Uterus (tissue), 3 donors: ENCODE measurements at regions not wholly inside any gene's neighbourhood (a gene's known extent, or its start where the extent isn't known, plus 50 kb on each side); places are given as distances from the start of the nearest gene placed in this dataset.

Experiments used
- DNase-seq, 2 donors: peaks; one replicate each; pipeline ENCODE4 v3.0.0-alpha.2; 2019 to 2020
- H3K27ac ChIP-seq, 2 donors: fragments of 200-600 bp; sonication (generic); 1 replicate in 1 of 2; 2 replicates in 1 of 2; pipeline ENCODE4 v1.5.1; 2016 to 2018
- H3K27me3 ChIP-seq, 2 donors: fragments of 200-600 bp; sonication (generic); one replicate each; pipeline ENCODE4 v1.5.1; 2018 to 2019; ENCODE audit warnings: control low read depth in 1 of 2
- H3K36me3 ChIP-seq, 2 donors: fragments of 200-600 bp; sonication (generic); one replicate each; pipeline ENCODE4 v1.5.1; 2019; ENCODE audit warnings: control low read depth in 1 of 2
- H3K4me1 ChIP-seq, 2 donors: fragments of 200-600 bp; sonication (generic); one replicate each; pipeline ENCODE4 v1.5.1; 2018 to 2019; ENCODE audit warnings: control low read depth in 1 of 2
- H3K4me3 ChIP-seq, 2 donors: fragments of 200-600 bp; sonication (generic); 1 replicate in 1 of 2; 2 replicates in 1 of 2; pipeline ENCODE4 v1.5.1; 2018 to 2019; ENCODE audit warnings: mild to moderate bottlenecking in 1 of 2
- H3K9me3 ChIP-seq, 2 donors: fragments of 200-600 bp; sonication (generic); one replicate each; pipeline ENCODE4 v1.5.1; 2019; ENCODE audit warnings: control low read depth in 1 of 2
- CTCF ChIP-seq, 4 experiments: fragments of 200-600 bp in 2 of 4; fragments of 450-650 bp in 2 of 4; sonication (generic) in 2 of 4; IDR thresholded peaks; one replicate each; pipeline ENCODE4 v1.5.1; 2016 to 2019; ENCODE audit warnings: antibody characterized with exemption in 4 of 4, mild to moderate bottlenecking in 2 of 4, moderate library complexity in 1 of 4
- POLR2A ChIP-seq, 2 donors: fragments of 450-650 bp; IDR thresholded peaks; one replicate each; pipeline ENCODE4 v1.6.1; 2016; ENCODE audit warnings: antibody characterized with exemption in 2 of 2, mild to moderate bottlenecking in 1 of 2, moderate library complexity in 1 of 2
- intact Hi-C: fragments of 100-400 bp; cut with DNase I; formaldehyde crosslinking; loops from one replicate; pipeline ENCODE4 v1.15.1; 2023; ENCODE audit warnings: low total_unique reads
- donor health status: DM: yes; HTN: yes; CAD: no.

DNA sequence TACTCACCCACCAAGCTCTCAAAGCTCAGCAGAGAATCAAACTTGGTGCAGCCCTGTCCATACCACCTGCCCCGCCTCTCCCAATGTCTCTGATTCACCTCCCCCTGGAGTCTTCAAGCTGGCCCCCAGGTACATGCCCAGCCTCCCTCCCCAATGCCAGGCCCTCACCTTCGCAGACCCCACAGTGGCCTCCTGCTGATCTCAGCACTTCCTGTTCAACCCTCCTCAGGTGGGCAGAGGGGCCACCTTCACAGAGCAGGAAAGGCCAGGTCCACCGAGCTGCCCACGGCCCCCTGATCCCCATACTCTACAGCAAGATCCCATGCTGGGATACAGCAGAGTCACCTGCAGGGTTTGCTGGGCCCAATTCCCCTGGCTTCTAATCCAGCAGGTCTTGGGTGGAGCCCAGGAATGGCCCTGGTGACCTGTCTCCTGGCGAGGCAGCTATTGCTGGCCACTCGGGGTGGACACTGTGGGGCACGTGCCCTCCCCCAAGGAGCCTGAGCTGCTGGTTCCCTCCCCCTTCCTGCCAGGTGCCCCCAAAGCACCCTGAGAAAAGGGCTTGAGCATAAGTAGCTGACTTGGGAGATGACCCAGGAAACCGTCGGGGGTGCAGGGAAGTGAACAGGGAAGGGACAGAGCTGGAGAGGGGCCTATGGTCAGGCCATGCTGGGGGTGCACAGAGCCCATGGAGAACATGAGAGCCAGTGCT is 150.7 kb downstream of the BRD1 start:
- no peaks in the 10 kb centered on the region for H3K36me3 ChIP-seq
- no peaks in the 10 kb centered on the region for H3K27me3 ChIP-seq
- TF ChIP-seq CTCF (IDR thresholded peaks at IDR 0.05) (no peak), POLR2A (IDR thresholded peaks at IDR 0.05) (no peak)
- H3K9me3 ChIP-seq, result no peaks in the 10 kb centered on the region
- intact Hi-C loops, result no loop called here
- DNase-seq, result peak in 1 of 2 donors; percentile 4
- H3K27ac ChIP-seq, result no peak overlapping the region
- H3K4me1 ChIP-seq, result no peaks in the 10 kb centered on the region
- H3K4me3 ChIP-seq, result no peak overlapping the region

GRCh38 chr22:49676230-49676629 is 151.4 kb downstream of the BRD1 start:
- no peaks in the 10 kb centered on the region for H3K36me3 ChIP-seq
- H3K9me3 ChIP-seq, result no peaks in the 10 kb centered on the region
- H3K4me3 ChIP-seq, result no peak overlapping the region
- DNase-seq, result no peak
- no peaks in the 10 kb centered on the region for H3K4me1 ChIP-seq
- intact Hi-C loops, result no loop called here
- H3K27ac ChIP-seq, result no peak overlapping the region
- H3K27me3 ChIP-seq, result peaks cover 0 to 6% of the 10 kb centered on the region in 2 donors
- TF ChIP-seq POLR2A (IDR thresholded peaks at IDR 0.05) (no peak), CTCF (IDR thresholded peaks at IDR 0.05) (no peak)

DNA sequence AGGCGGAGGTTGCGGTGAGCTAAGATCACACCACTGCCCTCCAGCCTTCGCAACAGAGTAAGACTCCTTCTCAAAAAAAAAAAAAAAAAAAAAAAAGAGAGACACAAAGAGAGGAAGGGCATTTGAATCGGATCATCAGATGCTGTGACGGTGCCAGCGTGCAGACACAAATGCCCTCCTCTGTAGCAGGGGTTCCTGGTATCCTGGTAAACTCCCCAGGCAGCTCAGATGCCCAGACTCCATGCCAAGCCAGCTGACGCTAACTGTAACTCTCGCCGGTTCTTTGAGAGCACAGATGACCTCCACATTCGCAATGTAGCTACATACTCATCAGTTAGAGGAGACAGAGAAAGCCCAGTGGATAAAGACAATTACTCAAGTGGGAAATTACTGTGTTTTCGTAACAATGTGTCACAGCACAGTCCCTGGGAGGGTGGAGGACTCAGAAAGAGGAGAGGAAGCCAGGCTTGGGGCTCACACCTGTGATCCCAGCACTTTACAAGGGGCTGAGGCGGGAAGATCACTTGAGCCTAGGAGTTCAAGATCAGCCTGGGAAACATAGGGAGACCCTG is 153.1 kb downstream of the BRD1 start:
- H3K36me3 ChIP-seq, result no peaks in the 10 kb centered on the region
- H3K27ac ChIP-seq, result no peak overlapping the region
- intact Hi-C loops, result no loop called here
- no peaks in the 10 kb centered on the region for H3K9me3 ChIP-seq
- H3K4me3 ChIP-seq, result no peak overlapping the region
- H3K27me3 ChIP-seq, result peaks cover 0 to 10% of the 10 kb centered on the region in 2 donors
- peak in 1 of 2 donors; percentile 5 for DNase-seq
- no peaks in the 10 kb centered on the region for H3K4me1 ChIP-seq
- no peak for TF ChIP-seq CTCF (IDR thresholded peaks at IDR 0.05)
- TF ChIP-seq POLR2A (IDR thresholded peaks at IDR 0.05), result no peak

DNA sequence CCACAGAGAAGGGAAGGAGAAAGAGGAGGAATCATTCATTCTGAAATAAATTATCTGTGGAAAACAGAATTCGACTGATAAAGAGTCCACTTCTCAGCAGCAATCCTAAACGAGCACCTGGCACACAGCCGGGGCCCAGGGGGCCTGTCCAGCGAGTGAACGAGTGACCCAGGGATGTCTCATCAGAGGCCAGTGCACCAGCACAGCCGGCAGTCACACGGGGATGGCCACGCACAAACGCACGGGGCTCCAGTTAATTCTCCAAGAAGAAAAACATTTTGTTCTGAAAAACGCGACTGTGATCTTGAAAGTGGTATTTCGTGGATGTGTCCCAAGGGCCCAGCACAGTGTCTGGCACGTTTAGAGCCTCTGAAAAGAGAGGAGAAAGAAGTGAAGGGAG is 154.6 kb downstream of the BRD1 start:
- Histone ChIP-seq H3K4me3 (no peak overlapping the region), H3K9me3 (no peaks in the 10 kb centered on the region), H3K27ac (no peak overlapping the region), H3K27me3 (peaks cover 0 to 10% of the 10 kb centered on the region in 2 donors), H3K36me3 (no peaks in the 10 kb centered on the region), H3K4me1 (no peaks in the 10 kb centered on the region)
- DNase-seq, result no peak
- intact Hi-C loops, result no loop called here
- TF ChIP-seq POLR2A (IDR thresholded peaks at IDR 0.05) (no peak), CTCF (IDR thresholded peaks at IDR 0.05) (no peak)

- Histone ChIP-seq H3K4me1 (no peaks in the 10 kb centered on the region), H3K27me3 (peaks cover 0 to 10% of the 10 kb centered on the region in 2 donors), H3K27ac (no peak overlapping the region), H3K4me3 (no peak overlapping the region), H3K36me3 (no peaks in the 10 kb centered on the region), H3K9me3 (no peaks in the 10 kb centered on the region)
- no peak for TF ChIP-seq POLR2A (IDR thresholded peaks at IDR 0.05)
- TF ChIP-seq CTCF (IDR thresholded peaks at IDR 0.05), result no peak
- intact Hi-C loops, result no loop called here
- DNase-seq, result peak in 1 of 2 donors; percentile 3
Measured at GRCh38 chr22:49672014-49672516, 155.6 kb downstream of the BRD1 start.
